Thyroid gland (tissue), 4 donors: ENCODE measurements at regions not wholly inside any gene's neighbourhood (a gene's known extent, or its start where the extent isn't known, plus 50 kb on each side); places are given as distances from the start of the nearest gene placed in this dataset.

Source experiments
- POLR2A ChIP-seq, 2 donors: fragments of 450-650 bp; IDR thresholded peaks; one replicate each; pipeline ENCODE4 v1.6.1; 2017; ENCODE audit warnings: antibody characterized with exemption in 2 of 2, mild to moderate bottlenecking in 2 of 2, moderate library complexity in 1 of 2
- TF ChIP-seq, protein P1 (sequence below), 6 experiments: fragments of 200-600 bp in 3 of 6; fragments of 450-650 bp in 3 of 6; sonication (generic) in 3 of 6; IDR thresholded peaks; one replicate each; pipeline ENCODE4 v1.5.1; 2016 to 2019; ENCODE audit warnings: antibody characterized with exemption in 6 of 6, mild to moderate bottlenecking in 2 of 6, inconsistent platforms in 1 of 6, moderate library complexity in 1 of 6

DNA sequence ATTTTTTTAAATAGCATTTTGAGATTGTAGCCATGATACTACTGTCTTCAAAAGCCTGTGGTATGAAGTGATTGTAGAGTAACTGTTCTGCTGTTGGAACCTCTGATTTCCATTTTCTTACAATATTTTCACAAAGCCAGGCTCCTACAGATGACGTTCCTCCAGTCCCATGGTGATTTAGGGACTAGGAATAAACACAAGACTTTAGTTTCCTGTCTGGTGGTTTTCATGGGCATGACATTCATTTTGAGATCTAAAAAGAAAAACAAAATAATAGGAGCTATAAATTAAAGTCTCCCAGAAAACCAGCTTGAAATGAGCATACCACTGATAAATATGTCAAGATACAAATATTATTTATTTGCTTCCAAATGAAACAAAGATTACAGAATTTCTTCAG lies 1223.5 kb upstream of the CELF4 start:
- TF ChIP-seq, protein P1, sequence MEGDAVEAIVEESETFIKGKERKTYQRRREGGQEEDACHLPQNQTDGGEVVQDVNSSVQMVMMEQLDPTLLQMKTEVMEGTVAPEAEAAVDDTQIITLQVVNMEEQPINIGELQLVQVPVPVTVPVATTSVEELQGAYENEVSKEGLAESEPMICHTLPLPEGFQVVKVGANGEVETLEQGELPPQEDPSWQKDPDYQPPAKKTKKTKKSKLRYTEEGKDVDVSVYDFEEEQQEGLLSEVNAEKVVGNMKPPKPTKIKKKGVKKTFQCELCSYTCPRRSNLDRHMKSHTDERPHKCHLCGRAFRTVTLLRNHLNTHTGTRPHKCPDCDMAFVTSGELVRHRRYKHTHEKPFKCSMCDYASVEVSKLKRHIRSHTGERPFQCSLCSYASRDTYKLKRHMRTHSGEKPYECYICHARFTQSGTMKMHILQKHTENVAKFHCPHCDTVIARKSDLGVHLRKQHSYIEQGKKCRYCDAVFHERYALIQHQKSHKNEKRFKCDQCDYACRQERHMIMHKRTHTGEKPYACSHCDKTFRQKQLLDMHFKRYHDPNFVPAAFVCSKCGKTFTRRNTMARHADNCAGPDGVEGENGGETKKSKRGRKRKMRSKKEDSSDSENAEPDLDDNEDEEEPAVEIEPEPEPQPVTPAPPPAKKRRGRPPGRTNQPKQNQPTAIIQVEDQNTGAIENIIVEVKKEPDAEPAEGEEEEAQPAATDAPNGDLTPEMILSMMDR (IDR thresholded peaks at IDR 0.05) = no peak
- TF ChIP-seq POLR2A (IDR thresholded peaks at IDR 0.05) = no peak
